ENCODE measurements at regions not wholly inside any gene's neighbourhood (a gene's known extent, or its start where the extent isn't known, plus 50 kb on each side); places are given as distances from the start of the nearest gene placed in this dataset.

- TF ChIP-seq CTCF (IDR thresholded peaks at IDR 0.05) (no peak), POLR2A (IDR thresholded peaks at IDR 0.05) (no peak)
Observed at GRCh38 chr6:139766796-139767195, 392.3 kb upstream of the CITED2 start.

All from Peyer's patch (tissue), 4 donors.